NCI-H82 treated with DMSO at 0.1 percent for 48 hours (cell line): ENCODE measurements at regions not wholly inside any gene's neighbourhood (a gene's known extent, or its start where the extent isn't known, plus 50 kb on each side); places are given as distances from the start of the nearest gene placed in this dataset.
"Not testable (repeated sequence)": the region's sequence is repeated elsewhere in the genome, so short reads cannot be mapped to it uniquely, and the experiment has no call there.

Experiments
- DNase-seq: peaks from one replicate; lab custom pipeline; 2025; ENCODE audit not compliant: unreplicated experiment; lab: John Stamatoyannopoulos, UW

- no peak for DNase-seq
Measured at GRCh38 chr3:89533275-89533674, 425.9 kb downstream of the EPHA3 start.

GRCh38 chr3:89554587-89554986 lies 447.2 kb downstream of the EPHA3 start:
- DNase-seq, result not testable (repeated sequence)

GRCh38 chr3:89558711-89559110 lies 451.3 kb downstream of the EPHA3 start:
- DNase-seq, result no peak

- no peak for DNase-seq
Measured at GRCh38 chr3:89560568-89560967, 453.1 kb downstream of the EPHA3 start.

- DNase-seq, result no peak
Measured at GRCh38 chr3:89562373-89562772, 455.0 kb downstream of the EPHA3 start.

GRCh38 chr3:89565098-89565497 lies 457.7 kb downstream of the EPHA3 start:
- no peak for DNase-seq

- DNase-seq, result no peak
Measured at GRCh38 chr3:89570465-89570864, 463.0 kb downstream of the EPHA3 start.

GRCh38 chr3:89571298-89571697 lies 463.9 kb downstream of the EPHA3 start:
- no peak for DNase-seq

GRCh38 chr3:89571707-89572106 lies 464.3 kb downstream of the EPHA3 start:
- DNase-seq, result no peak

GRCh38 chr3:89572261-89572660 lies 464.8 kb downstream of the EPHA3 start:
- DNase-seq, result no peak

GRCh38 chr3:89576417-89576816 lies 469.0 kb downstream of the EPHA3 start:
- no peak for DNase-seq

- no peak for DNase-seq
Measured at GRCh38 chr3:89577637-89578530, 470.5 kb downstream of the EPHA3 start.

- DNase-seq, result no peak
Measured at GRCh38 chr3:89580859-89581258, 473.4 kb downstream of the EPHA3 start.

- no peak for DNase-seq
Measured at GRCh38 chr3:89584398-89584797, 477.0 kb downstream of the EPHA3 start.

GRCh38 chr3:89586256-89586655 lies 478.8 kb downstream of the EPHA3 start:
- DNase-seq, result no peak

- DNase-seq, result no peak
Measured at GRCh38 chr3:89586676-89587075, 479.3 kb downstream of the EPHA3 start.

- DNase-seq, result no peak
Measured at GRCh38 chr3:89606151-89606550, 498.7 kb downstream of the EPHA3 start.

GRCh38 chr3:89612027-89612426 lies 504.6 kb downstream of the EPHA3 start:
- no peak for DNase-seq

- DNase-seq, result no peak
Measured at GRCh38 chr3:89613241-89613640, 505.8 kb downstream of the EPHA3 start.

- peak; percentile 41 for DNase-seq
Measured at GRCh38 chr3:89617706-89618105, 510.3 kb downstream of the EPHA3 start.

- no peak for DNase-seq
Measured at GRCh38 chr3:89619263-89619662, 511.8 kb downstream of the EPHA3 start.

GRCh38 chr3:89622063-89622700 lies 514.8 kb downstream of the EPHA3 start:
- no peak for DNase-seq
